Endothelial cell of umbilical vein (primary cell): ENCODE measurements at regions not wholly inside any gene's neighbourhood (a gene's known extent, or its start where the extent isn't known, plus 50 kb on each side); places are given as distances from the start of the nearest gene placed in this dataset.

Experiments used
- BruUV-seq: library from RNA; stranded (reverse); fragments of 400-500 nt; replicated peaks from 2 replicates; lab custom pipeline; 2021; lab: Mats Ljungman, UMichigan
- CTCF ChIA-PET: fragments of 300-600, 350-600 bp; sonication (Branson Sonifier 250); formaldehyde crosslinking; loops from one replicate; lab custom pipeline; 2021; ENCODE audit warnings: antibody characterized with exemption, inconsistent platforms; lab: Charles Lee
- POLR2A ChIA-PET: fragments of 300-600, 350-600 bp; sonication (Branson Sonifier 250); formaldehyde crosslinking; loops from one replicate; lab custom pipeline; 2021; ENCODE audit warnings: antibody characterized with exemption, inconsistent platforms; lab: Charles Lee
- DNase-seq: peaks from one replicate; pipeline ENCODE4 v3.0.0-alpha.2; 2011; ENCODE audit warnings: low read depth, low spot score
- FAIRE-seq: peaks from 2 replicates; lab custom pipeline; 2011; peaks lifted over from hg19 to GRCh38; lab: Jason Lieb, UNC
- H2AFZ ChIP-seq: 2 replicates; pipeline ENCODE4 v1.6.0; 2012; ENCODE audit warnings: low read depth, low read length, control low read depth, inconsistent platforms
- H3K27ac ChIP-seq: 2 replicates; pipeline ENCODE4 v1.5.1; 2011; ENCODE audit warnings: low read depth, mild to moderate bottlenecking, control low read depth, low read length, moderate library complexity; ENCODE audit not compliant: insufficient read depth
- H3K27me3 ChIP-seq, 2 experiments: 2 replicates each; pipeline versions ENCODE4 v1.6.0 to v1.6.1; 2011; ENCODE audit warnings: low read length in 2 of 2, mixed read lengths in 1 of 2; ENCODE audit not compliant: control insufficient read depth in 2 of 2, insufficient read depth in 2 of 2
- H3K36me3 ChIP-seq, 2 experiments: 2 replicates in 1 of 2; 3 replicates in 1 of 2; pipeline ENCODE4 v1.5.1; 2011; ENCODE audit warnings: low read length in 2 of 2, mild to moderate bottlenecking in 1 of 2, moderate library complexity in 1 of 2; ENCODE audit not compliant: control insufficient read depth in 2 of 2, insufficient read depth in 2 of 2; ENCODE audit errors: extremely low read depth in 1 of 2
- H3K4me1 ChIP-seq: 3 replicates; pipeline ENCODE4 v1.5.1; 2011; ENCODE audit warnings: mild to moderate bottlenecking, low read length; ENCODE audit not compliant: control insufficient read depth, insufficient read depth; ENCODE audit errors: extremely low read depth
- H3K4me2 ChIP-seq: 2 replicates; pipeline ENCODE4 v1.6.1; 2011; ENCODE audit warnings: low read length, control low read depth, mixed read lengths; ENCODE audit not compliant: insufficient read depth
- H3K4me3 ChIP-seq, 3 experiments: fragments of 200-600 bp in 1 of 3; sonication (generic), shearing (Covaris generic) in 1 of 3; replicated peaks in 1 of 3; 2 replicates each; pipeline ENCODE4 v1.5.1; 2011 to 2016; ENCODE audit warnings: control low read depth in 3 of 3, low read length in 3 of 3, mild to moderate bottlenecking in 2 of 3, inconsistent platforms in 1 of 3, low read depth in 1 of 3, moderate library complexity in 1 of 3; ENCODE audit not compliant: insufficient read depth in 1 of 3
- H3K79me2 ChIP-seq: 2 replicates; pipeline ENCODE4 v1.6.0; 2012; ENCODE audit warnings: low read length, inconsistent platforms; ENCODE audit not compliant: control insufficient read depth, insufficient read depth
- H3K9ac ChIP-seq: replicated peaks from 2 replicates; pipeline ENCODE3; 2011; ENCODE audit warnings: low read length, control low read depth; ENCODE audit not compliant: insufficient read depth; ENCODE audit errors: extremely low read depth
- H3K9me1 ChIP-seq: replicated peaks from 3 replicates; pipeline ENCODE4 v1.6.0; 2011; ENCODE audit warnings: mild to moderate bottlenecking, low read length; ENCODE audit not compliant: control insufficient read depth, insufficient read depth; ENCODE audit errors: extremely low read depth
- H3K9me3 ChIP-seq: replicated peaks from 2 replicates; pipeline ENCODE4 v1.5.1; 2012; ENCODE audit warnings: low read length, inconsistent platforms; ENCODE audit not compliant: control insufficient read depth, insufficient read depth
- H4K20me1 ChIP-seq: replicated peaks from 2 replicates; pipeline ENCODE3; 2011; ENCODE audit warnings: mild to moderate bottlenecking, low read length; ENCODE audit not compliant: control insufficient read depth, insufficient read depth; ENCODE audit errors: extremely low read depth
- EZH2 ChIP-seq: IDR thresholded peaks from 2 replicates; pipeline ENCODE4 v1.6.1; 2012; ENCODE audit warnings: borderline replicate concordance, low read depth, mild to moderate bottlenecking, moderate library complexity, low read length, inconsistent platforms; ENCODE audit not compliant: severe bottlenecking
- FOS ChIP-seq: IDR thresholded peaks from 2 replicates; pipeline ENCODE4 v1.6.1; 2011; ENCODE audit warnings: mild to moderate bottlenecking, low read length, moderate library complexity, borderline replicate concordance; ENCODE audit not compliant: insufficient read depth
- GATA2 ChIP-seq: IDR thresholded peaks from 2 replicates; pipeline ENCODE4 v1.7.0; 2011; ENCODE audit warnings: low read depth, mild to moderate bottlenecking, moderate library complexity, mixed read lengths, low read length; ENCODE audit not compliant: insufficient read length, insufficient read depth
- JUN ChIP-seq: IDR thresholded peaks from 2 replicates; pipeline ENCODE4 v1.6.1; 2011; ENCODE audit warnings: borderline replicate concordance, low read depth; ENCODE audit not compliant: insufficient read length, insufficient read depth
- MYC ChIP-seq: IDR thresholded peaks from one replicate; pipeline ENCODE4 v1.6.1; 2011; ENCODE audit warnings: mild to moderate bottlenecking, low read depth, low read length
- POLR2A ChIP-seq: IDR thresholded peaks from 2 replicates; pipeline ENCODE4 v1.6.1; 2012; ENCODE audit warnings: low read depth, mild to moderate bottlenecking, control low read depth, low read length
- POLR2AphosphoS5 ChIP-seq: IDR thresholded peaks from 2 replicates; pipeline ENCODE4 v1.6.1; 2012; ENCODE audit warnings: low read depth, mild to moderate bottlenecking, control low read depth, low read length, moderate library complexity; ENCODE audit not compliant: insufficient read depth
- dilution Hi-C: fragments of 300-500 bp; cut with MboI; formaldehyde crosslinking; loops from one replicate; pipeline ENCODE4 v1.15.0; 2019; ENCODE audit warnings: low sequenced_read_pairs; ENCODE audit not compliant: extremely low pct_ligation_motif_present
- intact Hi-C: fragments of 100-400 bp; cut with micrococcal nuclease; formaldehyde crosslinking; loops from one replicate; pipeline ENCODE4 v1.10.0; 2022
- TF ChIP-seq, protein P1 (sequence below): IDR thresholded peaks from 2 replicates; pipeline ENCODE4 v1.6.1; 2011; ENCODE audit not compliant: insufficient read depth, insufficient read length
- TF ChIP-seq, protein P2 (sequence below), 2 donors: IDR thresholded peaks; 1 replicate in 1 of 2; 2 replicates in 1 of 2; pipeline ENCODE4 v1.5.1; 2011; ENCODE audit warnings: low read length in 2 of 2, mild to moderate bottlenecking in 2 of 2, moderate library complexity in 2 of 2, control low read depth in 1 of 2, inconsistent platforms in 1 of 2, low read depth in 1 of 2; ENCODE audit not compliant: insufficient read depth in 1 of 2; ENCODE audit errors: extremely low read depth in 1 of 2

DNA sequence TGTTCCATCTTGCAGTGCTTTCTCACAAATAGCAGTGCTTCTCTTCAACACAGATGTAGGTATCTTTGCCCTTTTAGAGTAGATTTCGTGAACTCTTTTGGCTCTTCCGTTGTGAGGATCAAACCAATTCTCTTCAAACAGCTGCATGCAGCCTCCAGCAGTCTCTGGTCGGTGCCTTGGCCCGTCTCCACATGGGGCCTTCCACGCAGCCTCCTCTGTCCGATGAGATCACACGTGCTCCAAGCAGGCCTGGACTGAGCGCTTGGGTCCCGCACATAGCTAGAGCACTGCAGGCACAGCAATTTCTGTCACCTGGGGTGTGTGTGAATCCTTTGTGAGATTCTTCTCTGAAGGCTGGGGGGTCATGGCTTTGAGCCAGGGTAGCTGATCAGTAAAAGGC lies 82.8 kb upstream of the KCNE2 start:
- Histone ChIP-seq H3K79me2 (no peaks in the 10 kb centered on the region), H3K4me3 (no peak overlapping the region), H3K27me3 (peaks cover 0 to 2% of the 10 kb centered on the region in 2 experiments), H3K4me2 (no peak overlapping the region), H4K20me1 (no peaks in the 10 kb centered on the region), H3K9me1 (no peaks in the 10 kb centered on the region), H2AFZ (no peak overlapping the region), H3K27ac (no peak overlapping the region), H3K9me3 (no peaks in the 10 kb centered on the region), H3K36me3 (no peaks in the 10 kb centered on the region), H3K9ac (no peak overlapping the region), H3K4me1 (no peaks in the 10 kb centered on the region)
- no peak for FAIRE-seq
- dilution Hi-C loops (no loop called here), intact Hi-C loops (no loop called here)
- POLR2A ChIA-PET, result no interaction called here
- BruUV-seq, result no TSS peak
- DNase-seq, result no peak
- TF ChIP-seq FOS, result no peak
- TF ChIP-seq, protein P1, sequence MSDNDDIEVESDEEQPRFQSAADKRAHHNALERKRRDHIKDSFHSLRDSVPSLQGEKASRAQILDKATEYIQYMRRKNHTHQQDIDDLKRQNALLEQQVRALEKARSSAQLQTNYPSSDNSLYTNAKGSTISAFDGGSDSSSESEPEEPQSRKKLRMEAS, result no peak
- TF ChIP-seq JUN, result no peak
- CTCF ChIA-PET, result interaction anchor here (1.0 kb wide), 1 partner anchor 357 kb away, joined by 3 read pairs; no protein-coding TSS in a partner anchor

DNA sequence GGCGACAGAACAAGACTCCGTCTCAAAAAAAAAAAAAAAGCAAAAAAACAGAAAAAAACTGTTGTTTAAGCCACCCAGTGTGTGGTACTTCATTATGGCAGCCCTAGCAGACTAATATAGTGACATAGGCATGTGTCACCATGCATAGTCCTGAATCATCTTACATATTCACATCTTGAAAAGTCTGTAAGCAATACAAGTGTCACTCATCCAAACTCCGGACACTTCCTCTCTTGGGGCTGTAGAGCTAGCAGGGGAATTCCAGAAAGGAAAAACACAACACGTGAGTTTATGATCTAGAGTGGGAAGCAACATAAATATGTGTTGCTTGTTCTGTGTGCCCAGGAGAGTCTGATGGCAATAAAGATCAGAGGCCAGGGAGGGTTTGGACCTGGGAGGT lies 81.6 kb upstream of the KCNE2 start:
- Histone ChIP-seq H2AFZ (no peak overlapping the region), H3K4me1 (no peaks in the 10 kb centered on the region), H3K79me2 (no peaks in the 10 kb centered on the region), H3K27ac (no peak overlapping the region), H3K4me3 (no peak overlapping the region), H3K27me3 (peaks cover 0 to 2% of the 10 kb centered on the region in 2 experiments), H3K4me2 (no peak overlapping the region), H3K9me3 (no peaks in the 10 kb centered on the region), H4K20me1 (no peaks in the 10 kb centered on the region), H3K9me1 (no peaks in the 10 kb centered on the region), H3K36me3 (no peaks in the 10 kb centered on the region), H3K9ac (no peak overlapping the region)
- peak; percentile 8 for DNase-seq
- TF ChIP-seq GATA2 (no peak), POLR2AphosphoS5 (no peak), POLR2A (no peak), FOS (no peak), EZH2 (no peak), JUN (no peak), MYC (no peak)
- TF ChIP-seq, protein P2, sequence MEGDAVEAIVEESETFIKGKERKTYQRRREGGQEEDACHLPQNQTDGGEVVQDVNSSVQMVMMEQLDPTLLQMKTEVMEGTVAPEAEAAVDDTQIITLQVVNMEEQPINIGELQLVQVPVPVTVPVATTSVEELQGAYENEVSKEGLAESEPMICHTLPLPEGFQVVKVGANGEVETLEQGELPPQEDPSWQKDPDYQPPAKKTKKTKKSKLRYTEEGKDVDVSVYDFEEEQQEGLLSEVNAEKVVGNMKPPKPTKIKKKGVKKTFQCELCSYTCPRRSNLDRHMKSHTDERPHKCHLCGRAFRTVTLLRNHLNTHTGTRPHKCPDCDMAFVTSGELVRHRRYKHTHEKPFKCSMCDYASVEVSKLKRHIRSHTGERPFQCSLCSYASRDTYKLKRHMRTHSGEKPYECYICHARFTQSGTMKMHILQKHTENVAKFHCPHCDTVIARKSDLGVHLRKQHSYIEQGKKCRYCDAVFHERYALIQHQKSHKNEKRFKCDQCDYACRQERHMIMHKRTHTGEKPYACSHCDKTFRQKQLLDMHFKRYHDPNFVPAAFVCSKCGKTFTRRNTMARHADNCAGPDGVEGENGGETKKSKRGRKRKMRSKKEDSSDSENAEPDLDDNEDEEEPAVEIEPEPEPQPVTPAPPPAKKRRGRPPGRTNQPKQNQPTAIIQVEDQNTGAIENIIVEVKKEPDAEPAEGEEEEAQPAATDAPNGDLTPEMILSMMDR (IDR thresholded peaks at IDR 0.05; ENCODE audit: extremely low read depth in 1 of 2, insufficient read depth in 1 of 2, low read depth in 1 of 2, low read length in 2 of 2), result no peak
- TF ChIP-seq, protein P1, result no peak
- intact Hi-C loops (no loop called here), dilution Hi-C loops (no loop called here)
- no TSS peak for BruUV-seq
- CTCF ChIA-PET, result interaction anchor here (0.7 kb wide), 1 partner anchor 321 kb away, joined by 3 read pairs; no protein-coding TSS in a partner anchor
- POLR2A ChIA-PET, result no interaction called here
- no peak for FAIRE-seq
